SH-SY5Y (cell line): ENCODE measurements at regions not wholly inside any gene's neighbourhood (a gene's known extent, or its start where the extent isn't known, plus 50 kb on each side); places are given as distances from the start of the nearest gene placed in this dataset.

Experiments
- GATA2 ChIP-seq: IDR thresholded peaks from 2 replicates; pipeline ENCODE4 v1.6.1; 2011; ENCODE audit warnings: mild to moderate bottlenecking, low read depth, low read length
- GATA3 ChIP-seq: IDR thresholded peaks from 2 replicates; pipeline ENCODE4 v1.6.1; 2011; ENCODE audit warnings: low read depth, mild to moderate bottlenecking, low read length, moderate library complexity

GRCh38 chr21:27061770-27062169 lies 94.9 kb upstream of the ADAMTS5 start:
- TF ChIP-seq GATA3 (no peak), GATA2 (no peak)

DNA sequence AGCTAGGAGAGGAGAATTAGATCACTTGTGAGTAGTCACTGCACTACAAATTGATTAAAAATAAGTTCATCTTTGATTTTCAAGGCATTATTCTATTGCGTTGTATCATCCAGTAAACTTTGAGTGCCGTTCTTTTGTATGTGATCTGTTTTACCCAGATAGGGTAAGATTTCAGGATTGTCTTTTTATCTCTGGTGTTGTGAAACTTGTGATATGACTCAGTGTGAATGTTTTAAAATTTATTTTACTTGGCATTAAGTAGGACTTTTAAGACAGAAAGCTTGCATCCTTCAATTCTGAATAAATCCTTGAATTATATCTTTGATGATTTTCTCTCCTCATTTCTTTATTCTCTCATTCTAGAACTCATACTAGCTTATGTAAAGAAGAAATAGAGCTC lies 93.3 kb upstream of the ADAMTS5 start:
- TF ChIP-seq GATA3 (no peak), GATA2 (no peak)

DNA sequence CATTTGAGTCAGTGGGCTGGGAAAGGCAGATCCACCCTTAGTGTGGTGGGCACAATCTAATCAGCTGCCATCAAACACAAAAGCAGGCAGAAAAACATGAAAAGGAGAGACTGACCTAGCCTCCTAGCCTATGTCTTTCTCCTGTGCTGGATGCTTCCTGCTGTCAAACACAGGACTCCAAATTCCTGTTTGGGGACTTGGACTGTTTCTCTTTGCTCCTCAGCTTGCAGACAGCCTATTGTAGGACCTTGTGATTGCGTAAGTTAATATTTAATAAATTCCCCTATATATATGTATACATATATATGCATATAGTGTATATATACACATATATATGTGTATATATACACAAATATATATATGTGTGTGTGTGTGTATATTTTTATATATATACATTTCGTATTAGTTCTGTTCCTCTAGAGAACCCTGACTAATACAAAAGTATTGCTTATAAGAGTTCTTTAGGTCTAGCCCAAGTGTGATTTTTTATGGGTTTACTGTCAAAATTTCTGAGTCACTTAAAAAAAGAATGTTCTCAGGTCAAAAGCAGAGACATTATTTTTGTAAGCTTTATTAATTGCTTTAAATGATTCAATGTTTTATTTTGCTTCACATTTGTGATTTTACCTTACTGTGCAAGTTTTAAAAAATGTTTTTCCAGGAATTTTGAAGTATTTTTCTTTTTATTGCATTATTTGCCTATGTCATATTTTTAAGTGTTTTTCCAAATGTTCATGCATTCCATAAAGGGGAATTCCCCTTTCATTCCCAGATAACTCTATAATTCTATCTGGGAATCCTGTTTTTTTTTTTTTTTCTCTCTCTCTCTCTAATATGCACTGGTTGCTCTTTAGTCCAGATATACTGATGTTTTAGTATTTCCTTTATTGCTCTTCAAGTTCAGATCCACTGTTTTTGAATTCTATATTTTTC lies 92.1 kb upstream of the ADAMTS5 start:
- TF ChIP-seq GATA3 (no peak), GATA2 (no peak)

DNA sequence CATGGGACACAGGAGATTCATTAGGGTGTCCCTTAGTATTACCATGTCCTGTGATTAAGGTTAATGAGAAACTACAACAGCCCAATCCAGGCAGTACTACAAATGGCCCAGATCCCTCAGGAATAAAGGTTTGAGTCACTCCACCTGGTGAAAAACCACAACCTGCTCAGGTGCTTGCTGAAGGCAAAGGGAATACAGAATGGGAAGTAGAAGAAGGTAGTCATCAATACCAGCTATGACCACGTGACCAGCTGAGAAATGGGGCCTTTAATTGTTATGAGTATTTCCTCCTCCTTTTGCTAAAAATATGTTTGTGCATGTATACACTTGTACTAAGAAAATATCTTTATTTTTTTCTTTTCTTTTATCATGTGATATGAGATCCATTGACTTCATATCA lies 91.1 kb upstream of the ADAMTS5 start:
- no peak for TF ChIP-seq GATA2
- TF ChIP-seq GATA3, result no peak

- no peak for TF ChIP-seq GATA2
- no peak for TF ChIP-seq GATA3
Measured at GRCh38 chr21:27047658-27048314, 80.9 kb upstream of the ADAMTS5 start.

GRCh38 chr21:27047283-27047657 lies 80.4 kb upstream of the ADAMTS5 start:
- TF ChIP-seq GATA2, result no peak
- TF ChIP-seq GATA3, result no peak

DNA sequence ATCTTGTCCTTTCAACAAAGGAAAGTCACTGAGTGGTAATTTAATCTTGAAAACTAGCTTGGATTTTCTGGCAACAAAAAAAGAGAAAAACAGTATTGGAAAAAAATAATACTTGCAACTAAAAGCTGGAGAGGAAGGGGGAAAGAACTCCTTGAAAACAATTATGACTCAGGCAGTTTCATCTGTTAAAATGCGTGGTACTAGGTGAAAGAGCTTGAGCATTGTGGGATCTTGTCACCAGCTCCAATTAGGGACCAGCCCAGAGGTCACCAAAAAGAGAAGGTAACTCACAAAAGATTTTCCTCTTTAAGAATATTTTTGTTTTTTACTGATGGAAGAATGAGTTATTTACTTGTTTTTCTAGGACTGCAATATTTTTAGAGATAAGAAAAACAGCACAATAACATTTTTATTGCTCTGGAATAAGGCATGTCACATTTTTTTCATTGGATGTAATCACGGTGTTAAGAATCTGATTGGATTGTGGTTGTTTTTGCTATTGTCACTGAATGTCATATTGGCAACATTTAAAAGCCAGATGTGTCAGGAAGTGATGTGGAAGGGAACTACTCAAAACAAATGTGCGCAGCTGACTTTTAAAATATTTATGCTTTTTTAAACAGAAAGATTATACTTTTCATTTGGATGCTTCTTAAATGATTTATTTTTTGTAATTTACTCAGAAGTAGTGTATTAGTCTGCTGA lies 78.5 kb upstream of the ADAMTS5 start:
- TF ChIP-seq GATA3 (no peak), GATA2 (no peak)

GRCh38 chr21:27043377-27043776 lies 76.5 kb upstream of the ADAMTS5 start:
- TF ChIP-seq GATA2, result no peak
- TF ChIP-seq GATA3, result no peak

GRCh38 chr21:27040738-27041469 lies 74.0 kb upstream of the ADAMTS5 start:
- TF ChIP-seq GATA3 (no peak), GATA2 (no peak)

GRCh38 chr21:27036736-27037301 lies 69.9 kb upstream of the ADAMTS5 start:
- no peak for TF ChIP-seq GATA3
- TF ChIP-seq GATA2, result no peak

GRCh38 chr21:27035791-27036190 lies 68.9 kb upstream of the ADAMTS5 start:
- TF ChIP-seq GATA3 (no peak), GATA2 (no peak)

DNA sequence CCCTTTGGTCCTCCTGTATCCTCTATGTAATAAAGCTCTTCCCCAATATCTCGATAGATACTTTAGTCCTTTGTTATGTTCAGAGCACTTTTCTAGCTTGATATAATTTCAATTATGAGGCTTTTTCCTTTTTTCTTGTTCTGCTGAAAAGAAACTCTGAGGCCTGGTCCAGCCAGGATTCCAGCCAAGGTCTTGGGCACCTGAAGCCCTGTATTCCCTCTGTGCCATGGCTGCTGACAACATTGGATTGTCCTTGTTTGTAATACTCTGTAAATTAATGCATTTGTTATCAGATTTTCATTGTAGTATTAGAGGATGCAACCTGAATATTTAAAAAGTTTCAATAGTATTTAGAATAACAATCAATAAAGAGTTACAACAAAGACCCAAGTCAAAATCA lies 67.9 kb upstream of the ADAMTS5 start:
- no peak for TF ChIP-seq GATA3
- TF ChIP-seq GATA2, result no peak

GRCh38 chr21:27033471-27033870 lies 66.6 kb upstream of the ADAMTS5 start:
- TF ChIP-seq GATA3 (no peak), GATA2 (no peak)
